Stimulated activated CD8-positive, alpha-beta memory T cell treated with anti-CD3 and anti-CD28 coated beads, Interleukin-15, amount 100 ng/mL, for 48 hours (primary cell): ENCODE measurements at regions not wholly inside any gene's neighbourhood (a gene's known extent, or its start where the extent isn't known, plus 50 kb on each side); places are given as distances from the start of the nearest gene placed in this dataset.
"Not testable (repeated sequence)": the region's sequence is repeated elsewhere in the genome, so short reads cannot be mapped to it uniquely, and the experiment has no call there.

Experiments
- DNase-seq, 2 donors: peaks; one replicate each; pipeline ENCODE4 v3.0.0-alpha.2; 2020; ENCODE audit warnings: low read depth in 2 of 2

- DNase-seq, result no peak
These were observed 580.2 kb downstream of the EBF1 start for GRCh38 chr5:158519433-158520021.

- no peak for DNase-seq
These were observed 583.2 kb downstream of the EBF1 start for GRCh38 chr5:158516521-158516920.

GRCh38 chr5:158514986-158515359 lies 584.7 kb downstream of the EBF1 start:
- no peak for DNase-seq

GRCh38 chr5:158514319-158514985 lies 585.3 kb downstream of the EBF1 start:
- DNase-seq, result no peak

GRCh38 chr5:158513490-158514318 lies 586.0 kb downstream of the EBF1 start:
- DNase-seq, result no peak

- DNase-seq, result no peak
These were observed 588.3 kb downstream of the EBF1 start for GRCh38 chr5:158511454-158511853.

GRCh38 chr5:158510479-158510878 lies 589.2 kb downstream of the EBF1 start:
- DNase-seq, result no peak

GRCh38 chr5:158506648-158507047 lies 593.1 kb downstream of the EBF1 start:
- DNase-seq, result no peak

GRCh38 chr5:158502686-158503085 lies 597.0 kb downstream of the EBF1 start:
- DNase-seq, result no peak

- no peak for DNase-seq
These were observed 599.8 kb downstream of the EBF1 start for GRCh38 chr5:158499892-158500418.

- DNase-seq, result no peak
These were observed 600.4 kb downstream of the EBF1 start for GRCh38 chr5:158499075-158499891.

GRCh38 chr5:158496624-158497023 lies 603.1 kb downstream of the EBF1 start:
- DNase-seq, result no peak

GRCh38 chr5:158494541-158494940 lies 605.2 kb downstream of the EBF1 start:
- DNase-seq, result no peak

GRCh38 chr5:158494044-158494443 lies 605.7 kb downstream of the EBF1 start:
- DNase-seq, result not testable (repeated sequence)

- DNase-seq, result no peak
These were observed 606.9 kb downstream of the EBF1 start for GRCh38 chr5:158492841-158493242.

- no peak for DNase-seq
These were observed 607.6 kb downstream of the EBF1 start for GRCh38 chr5:158492136-158492535.

GRCh38 chr5:158487664-158488063 lies 612.1 kb downstream of the EBF1 start:
- DNase-seq, result no peak

GRCh38 chr5:158487156-158487555 lies 612.6 kb downstream of the EBF1 start:
- DNase-seq, result no peak

GRCh38 chr5:158486566-158486965 lies 613.1 kb downstream of the EBF1 start:
- DNase-seq, result no peak

GRCh38 chr5:158485604-158486081 lies 614.1 kb downstream of the EBF1 start:
- DNase-seq, result no peak

GRCh38 chr5:158485047-158485446 lies 614.7 kb downstream of the EBF1 start:
- DNase-seq, result no peak

GRCh38 chr5:158484150-158484549 lies 615.6 kb downstream of the EBF1 start:
- no peak for DNase-seq
